Glomerular visceral epithelial cell (primary cell): ENCODE measurements at regions not wholly inside any gene's neighbourhood (a gene's known extent, or its start where the extent isn't known, plus 50 kb on each side); places are given as distances from the start of the nearest gene placed in this dataset.

Source experiments
- DNase-seq: peaks from one replicate; pipeline ENCODE4 v3.0.0-alpha.2; 2016; ENCODE audit errors: extremely low spot score

DNA sequence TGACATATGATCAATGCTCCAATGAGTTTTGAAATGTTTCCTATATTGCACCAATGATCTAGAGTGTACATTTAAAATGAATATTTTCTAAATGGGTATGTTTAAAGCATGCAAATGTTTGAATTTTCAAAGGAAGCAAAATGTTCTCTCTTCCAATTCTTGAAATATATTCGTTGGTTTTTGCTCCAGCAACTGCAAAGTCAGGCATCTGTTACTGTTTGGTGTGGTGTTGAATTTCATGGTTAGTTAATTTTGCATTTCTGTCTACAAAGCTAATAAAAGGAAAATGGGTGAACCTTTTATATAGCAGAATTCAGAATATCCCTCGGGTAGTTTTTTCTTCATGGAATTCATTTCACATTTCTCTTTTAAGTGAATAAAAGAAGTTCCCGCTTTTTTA lies 1018.3 kb downstream of the GRIK2 start:
- DNase-seq = no peak

- no peak for DNase-seq
Measured at GRCh38 chr6:102407886-102408741, 1014.6 kb downstream of the GRIK2 start.

GRCh38 chr6:102405860-102406259 lies 1012.4 kb downstream of the GRIK2 start:
- no peak for DNase-seq

DNA sequence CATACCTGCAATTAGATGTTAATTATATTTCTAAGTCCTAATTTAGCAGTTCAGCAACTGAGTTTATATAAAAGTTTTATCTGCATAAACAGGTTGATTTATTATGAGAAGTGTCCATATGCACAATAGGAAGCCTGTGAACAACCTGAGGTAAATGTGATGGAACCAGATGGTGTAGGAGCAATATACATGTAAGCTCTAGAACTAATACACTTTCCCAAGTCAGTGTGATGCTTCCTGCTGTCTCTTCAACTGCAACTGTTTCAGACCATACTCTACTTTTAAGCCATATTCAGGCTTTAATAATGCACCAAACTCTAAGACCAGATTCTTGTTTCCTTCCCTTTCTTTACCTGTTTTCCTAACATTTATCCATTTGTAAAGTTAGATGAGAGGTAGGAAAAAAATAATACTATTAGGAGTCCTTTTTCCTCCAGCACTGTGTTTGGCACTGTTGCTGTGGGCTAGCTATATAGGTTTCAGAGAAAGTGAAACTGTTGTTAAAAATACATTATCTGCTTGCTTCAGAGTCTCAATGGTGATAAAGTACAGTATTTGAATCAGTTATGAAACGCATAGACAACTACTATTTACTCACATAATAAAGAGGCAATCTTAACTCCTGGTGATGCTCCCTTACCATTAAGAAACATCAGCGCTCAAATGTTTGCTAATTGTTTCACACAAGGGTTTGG lies 1009.3 kb downstream of the GRIK2 start:
- no peak for DNase-seq

GRCh38 chr6:102398788-102399390 lies 1005.4 kb downstream of the GRIK2 start:
- DNase-seq = no peak

DNA sequence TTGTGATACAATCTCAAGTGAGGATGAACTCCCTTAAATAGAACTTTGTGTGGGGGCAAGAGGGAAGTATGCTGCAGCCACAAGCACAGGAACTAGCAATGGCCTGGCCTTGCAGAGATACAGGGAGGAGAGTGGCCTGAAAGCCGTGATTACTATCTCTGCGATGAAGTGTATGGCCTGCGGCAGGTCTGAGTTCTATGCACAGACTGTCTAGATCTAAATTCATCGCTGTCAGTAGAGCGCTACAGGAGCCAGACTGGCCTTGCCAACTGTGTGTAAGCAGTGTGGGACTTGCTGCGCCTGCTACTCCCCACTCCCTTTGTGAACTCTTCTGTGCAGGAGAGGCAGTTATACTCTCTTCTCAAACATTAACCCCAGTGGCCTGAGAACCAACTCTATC lies 997.0 kb downstream of the GRIK2 start:
- DNase-seq = no peak

DNA sequence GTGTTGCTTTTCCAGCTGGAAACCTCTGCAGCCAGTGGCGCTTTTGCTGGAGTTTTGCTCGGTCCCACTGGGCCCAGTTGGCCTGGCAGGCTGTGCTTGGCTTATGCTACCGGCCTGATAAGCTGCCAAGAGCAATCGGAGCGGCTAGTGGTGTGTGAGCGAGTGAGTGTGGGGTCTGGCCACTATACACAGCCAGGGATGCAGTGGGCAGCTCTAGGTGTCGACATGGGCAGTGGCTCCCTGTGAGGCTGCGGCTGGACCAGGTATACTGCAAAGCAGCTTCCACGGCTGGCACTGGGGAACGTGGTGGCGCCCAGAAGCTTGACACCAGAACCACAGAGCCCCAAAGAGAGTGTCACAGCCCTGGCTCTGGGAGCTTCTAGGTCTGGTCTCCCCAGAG lies 996.5 kb downstream of the GRIK2 start:
- no peak for DNase-seq

DNA sequence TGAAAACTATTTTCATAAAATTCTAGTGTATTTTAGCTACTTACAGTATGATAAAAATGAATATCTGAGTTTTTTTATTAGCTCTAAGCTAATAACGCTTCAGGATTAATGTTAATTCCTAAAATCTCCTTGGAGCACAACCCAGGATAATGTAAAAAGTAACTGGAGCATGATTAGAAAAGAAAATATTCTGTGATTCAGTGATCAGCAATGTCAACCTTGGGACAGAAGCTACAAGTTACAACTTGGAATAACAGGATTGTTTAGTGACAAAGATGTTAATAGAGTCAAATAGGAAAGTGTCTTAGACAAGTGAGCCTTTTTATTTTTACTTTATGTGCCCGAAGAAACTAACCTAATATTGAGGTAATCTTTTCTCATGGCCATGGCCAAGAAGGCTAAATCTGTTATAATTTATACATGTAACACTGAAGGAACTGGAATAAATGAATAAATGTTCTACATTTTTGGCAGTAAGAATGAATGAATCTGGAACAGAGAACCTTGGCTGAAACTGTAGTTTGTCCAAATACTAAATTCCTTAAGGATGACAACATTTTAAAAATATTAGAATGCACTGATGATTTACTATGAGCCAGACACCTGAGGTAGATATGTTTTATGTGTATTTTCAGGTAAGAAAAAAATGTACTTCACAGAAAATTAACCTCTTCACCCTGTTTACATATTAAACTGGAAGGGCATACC lies 994.0 kb downstream of the GRIK2 start:
- no peak for DNase-seq

- no peak for DNase-seq
Measured at GRCh38 chr6:102381203-102381602, 987.7 kb downstream of the GRIK2 start.

GRCh38 chr6:102356170-102356569 lies 962.7 kb downstream of the GRIK2 start:
- no peak for DNase-seq

DNA sequence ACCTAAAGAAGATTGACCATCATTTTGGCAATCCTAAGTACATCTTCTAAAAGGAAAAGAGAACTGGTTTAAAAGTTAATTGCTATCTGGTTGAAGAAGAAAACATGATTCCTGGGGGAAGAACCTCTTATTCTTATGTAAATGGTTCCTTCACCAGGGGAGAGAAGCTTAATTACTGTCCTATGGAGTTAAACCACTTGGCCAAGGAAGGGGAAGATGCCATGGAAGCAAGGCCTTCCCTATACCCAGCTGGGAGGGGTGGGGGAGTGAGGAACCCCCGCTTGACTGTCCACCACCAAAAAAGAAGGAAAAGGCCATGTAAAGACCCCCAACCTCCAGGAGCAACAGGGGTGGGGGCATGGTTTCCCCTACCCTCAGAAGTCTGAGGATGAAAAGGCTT lies 962.1 kb downstream of the GRIK2 start:
- no peak for DNase-seq

- DNase-seq = no peak
Measured at GRCh38 chr6:102352552-102352951, 959.0 kb downstream of the GRIK2 start.

GRCh38 chr6:102344769-102345168 lies 951.3 kb downstream of the GRIK2 start:
- DNase-seq = no peak

GRCh38 chr6:102340311-102340710 lies 946.8 kb downstream of the GRIK2 start:
- no peak for DNase-seq

- DNase-seq = no peak
Measured at GRCh38 chr6:102333736-102334135, 940.2 kb downstream of the GRIK2 start.

GRCh38 chr6:102327697-102328225 lies 934.3 kb downstream of the GRIK2 start:
- DNase-seq = no peak

DNA sequence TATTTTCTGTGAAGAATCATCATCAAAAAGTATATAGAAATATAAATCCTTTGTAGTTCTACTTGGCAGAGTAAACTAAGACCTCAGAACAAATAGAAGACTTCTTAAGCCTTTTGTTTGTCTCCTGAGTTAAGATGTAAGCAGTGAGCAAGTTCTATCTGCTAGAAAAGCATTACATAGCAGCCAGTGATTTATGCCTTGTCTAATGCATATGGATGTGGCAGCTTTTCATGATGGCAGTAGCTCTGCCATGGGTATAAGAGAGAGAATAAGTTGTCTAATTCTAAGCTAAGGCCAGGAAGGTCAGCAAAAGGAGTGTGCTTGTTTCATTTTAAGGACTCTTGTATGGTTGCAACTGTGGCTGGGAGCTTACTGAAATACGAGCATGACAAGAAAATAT lies 920.2 kb downstream of the GRIK2 start:
- no peak for DNase-seq

- no peak for DNase-seq
Measured at GRCh38 chr6:102309700-102310099, 916.2 kb downstream of the GRIK2 start.

GRCh38 chr6:102300350-102300749 lies 906.8 kb downstream of the GRIK2 start:
- peak; percentile 4 for DNase-seq

DNA sequence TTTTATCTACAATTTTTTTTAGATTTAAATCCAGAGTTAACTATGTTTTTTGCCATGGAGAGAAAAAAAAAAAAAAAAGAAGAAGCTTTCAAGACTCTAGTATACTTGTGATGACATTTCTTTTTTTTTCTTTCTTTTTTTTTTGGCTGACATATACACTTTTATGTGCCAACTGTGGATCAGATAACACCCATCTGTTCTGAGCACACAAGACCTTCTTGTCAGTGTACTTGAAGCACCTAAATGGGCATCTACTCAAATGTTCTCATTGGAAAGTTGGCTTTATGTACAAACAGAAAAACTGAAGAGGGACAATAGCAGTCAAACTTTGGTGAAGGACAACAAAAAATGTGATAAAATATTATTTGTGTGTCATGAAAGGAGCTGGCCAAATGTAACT lies 904.5 kb downstream of the GRIK2 start:
- DNase-seq = no peak
